HepG2 (cell line): ENCODE measurements at regions not wholly inside any gene's neighbourhood (a gene's known extent, or its start where the extent isn't known, plus 50 kb on each side); places are given as distances from the start of the nearest gene placed in this dataset.

ENCODE experiments used
- ATAC-seq: fragments of 200-7000 bp; cut with Tn5 transposase; 3 replicates; pipeline ENCODE4 v1.9.1; 2020; ENCODE audit warnings: mild to moderate bottlenecking, moderate library complexity
- BruUV-seq: library from RNA; stranded (reverse); fragments of 400-500 nt; replicated peaks from 2 replicates; lab custom pipeline; 2021; lab: Mats Ljungman, UMichigan
- CTCF ChIA-PET: fragments of 300-600 bp; formaldehyde crosslinking; extraction: SDS; loops from one replicate; lab custom pipeline; 2021; ENCODE audit warnings: low total read pairs, inconsistent platforms, low intra/inter-chr PET ratio; lab: Yijun Ruan, JAX
- POLR2A ChIA-PET: fragments of 350-600 bp; sonication (Branson Sonifier 250); formaldehyde crosslinking; loops from one replicate; lab custom pipeline; 2020; ENCODE audit warnings: antibody characterized with exemption, inconsistent platforms; lab: Yijun Ruan, JAX
- DNase-seq: peaks from one replicate; pipeline ENCODE4 v3.0.0-alpha.2; 2015; ENCODE audit warnings: low spot score
- FAIRE-seq: peaks from 3 replicates; lab custom pipeline; 2011; peaks lifted over from hg19 to GRCh38; lab: Jason Lieb, UNC
- H2AFZ ChIP-seq: one replicate; pipeline ENCODE4 v1.6.1; 2011; ENCODE audit warnings: low read length, inconsistent platforms
- H3K27ac ChIP-seq: fragments of 300-600 bp; 3 replicates; pipeline ENCODE4 v1.8.0; 2011; ENCODE audit warnings: mixed run types, mild to moderate bottlenecking, mixed read lengths, low read length, inconsistent platforms; ENCODE audit not compliant: insufficient read depth; ENCODE audit errors: extremely low read length
- H3K27me3 ChIP-seq, 2 experiments: fragments of 200-600 bp in 1 of 2; 2 replicates in 1 of 2; 3 replicates in 1 of 2; pipeline versions ENCODE4 v1.6.0 to v1.8.0; 2011; ENCODE audit warnings: low read length in 2 of 2, mild to moderate bottlenecking in 2 of 2, moderate library complexity in 2 of 2, inconsistent platforms in 1 of 2; ENCODE audit not compliant: insufficient read depth in 2 of 2, control insufficient read depth in 1 of 2
- H3K36me3 ChIP-seq, 2 experiments: fragments of 200-600 bp in 1 of 2; replicated peaks in 1 of 2; 2 replicates in 1 of 2; 3 replicates in 1 of 2; pipeline versions ENCODE4 v1.5.1 to v1.8.0; 2011; ENCODE audit warnings: low read length in 2 of 2, inconsistent platforms in 1 of 2; ENCODE audit not compliant: insufficient read depth in 2 of 2, control insufficient read depth in 1 of 2
- H3K4me1 ChIP-seq: 2 replicates; pipeline ENCODE4 v1.5.1; 2012; ENCODE audit warnings: low read length, inconsistent platforms; ENCODE audit not compliant: insufficient read depth
- H3K4me2 ChIP-seq: 2 replicates; pipeline ENCODE4 v1.6.0; 2011; ENCODE audit warnings: low read depth, low read length, inconsistent platforms
- H3K4me3 ChIP-seq, 3 experiments: fragments of 200-600 bp in 1 of 3; sonication (generic), shearing (Covaris generic) in 1 of 3; replicated peaks in 1 of 3; 2 replicates each; pipeline ENCODE4 v1.5.1; 2011 to 2016; ENCODE audit warnings: low read length in 3 of 3, inconsistent platforms in 2 of 3, low read depth in 2 of 3, mild to moderate bottlenecking in 2 of 3, control low read depth in 1 of 3, mixed read lengths in 1 of 3; ENCODE audit not compliant: insufficient read depth in 1 of 3
- H3K79me2 ChIP-seq: one replicate; pipeline ENCODE4 v1.6.1; 2011; ENCODE audit warnings: low read length, inconsistent platforms; ENCODE audit not compliant: insufficient read depth
- H3K9ac ChIP-seq: 2 replicates; pipeline ENCODE4 v1.6.0; 2011; ENCODE audit warnings: mild to moderate bottlenecking, low read depth, low read length, inconsistent platforms; ENCODE audit not compliant: insufficient read depth
- H3K9me3 ChIP-seq: 2 replicates; pipeline ENCODE4 v1.5.1; 2012; ENCODE audit warnings: mild to moderate bottlenecking, low read length
- H4K20me1 ChIP-seq: 2 replicates; pipeline ENCODE4 v1.6.0; 2011; ENCODE audit warnings: inconsistent platforms, mild to moderate bottlenecking, low read length, moderate library complexity; ENCODE audit not compliant: insufficient read depth
- AKNA ChIP-seq: sonication (generic); formaldehyde crosslinking; IDR thresholded peaks from 2 replicates; pipeline ENCODE4 v1.4.0; 2020; ENCODE audit warnings: missing genetic modification reagents, borderline replicate concordance
- STAG1 ChIP-seq: sonication (generic); formaldehyde crosslinking; IDR thresholded peaks from 2 replicates; pipeline ENCODE4 v1.4.0; 2020; ENCODE audit warnings: missing genetic modification reagents
- ZNF619 ChIP-seq: sonication (generic); formaldehyde crosslinking; IDR thresholded peaks from 2 replicates; pipeline ENCODE4 v1.4.0; 2020; ENCODE audit warnings: mild to moderate bottlenecking, missing genetic modification reagents
- ZNF768 ChIP-seq: sonication (generic); formaldehyde crosslinking; IDR thresholded peaks from 2 replicates; pipeline ENCODE4 v1.4.0; 2020; ENCODE audit warnings: missing genetic modification reagents
- WGBS: methylation state at CpG from one replicate; pipeline ENCODE4 v1.1.6; 2017; ENCODE audit warnings: low lambda C conversion rate; 5-methylcytosine and 5-hydroxymethylcytosine counted together
- in situ Hi-C: cut with HindIII; loops from 2 replicates; pipeline ENCODE4 v1.10.0; 2017; ENCODE audit warnings: low pct_unique_long_range_greater_than_20kb; ENCODE audit not compliant: extremely low pct_ligation_motif_present
- intact Hi-C: fragments of 100-400 bp; cut with micrococcal nuclease; formaldehyde crosslinking; loops from one replicate; pipeline ENCODE4 v1.10.0; 2022; ENCODE audit not compliant: unreplicated experiment
- TF ChIP-seq, protein P1 (sequence below): sonication (generic); formaldehyde crosslinking; IDR thresholded peaks from 2 replicates; pipeline ENCODE4 v1.5.1; 2020; ENCODE audit warnings: mild to moderate bottlenecking, missing genetic modification reagents, borderline replicate concordance
- TF ChIP-seq, protein P2 (sequence below): sonication (generic); formaldehyde crosslinking; IDR thresholded peaks from 2 replicates; pipeline ENCODE4 v1.9.0; 2021; ENCODE audit warnings: missing genetic modification reagents, mild to moderate bottlenecking, borderline replicate concordance
- TF ChIP-seq, protein P3 (sequence below): sonication (generic); formaldehyde crosslinking; IDR thresholded peaks from 2 replicates; pipeline ENCODE4 v1.9.0; 2021; ENCODE audit warnings: missing genetic modification reagents, mild to moderate bottlenecking, borderline replicate concordance
- TF ChIP-seq, protein P4 (sequence below): sonication (generic); formaldehyde crosslinking; IDR thresholded peaks from 2 replicates; pipeline ENCODE4 v1.4.0; 2020; ENCODE audit warnings: missing genetic modification reagents, borderline replicate concordance

GRCh38 chr14:53411125-53411524, 258.0 kb upstream of the DDHD1 start:
- no peak overlapping the region for H2AFZ ChIP-seq
- ATAC-seq: no peak
- H3K27me3 ChIP-seq: no peaks in the 10 kb centered on the region
- H3K4me1 ChIP-seq: no peaks in the 10 kb centered on the region
- H3K9ac ChIP-seq: no peak overlapping the region
- H3K4me3 ChIP-seq: no peak overlapping the region
- no peak for DNase-seq
- H3K27ac ChIP-seq: no peak overlapping the region
- no peaks in the 10 kb centered on the region for H4K20me1 ChIP-seq
- no peaks in the 10 kb centered on the region for H3K9me3 ChIP-seq
- CTCF ChIA-PET: no interaction called here
- H3K79me2 ChIP-seq: no peaks in the 10 kb centered on the region
- in situ Hi-C loops (loop anchor here (10.0 kb wide), 1 partner anchor 934 kb away; no protein-coding TSS in a partner anchor), intact Hi-C loops (loop anchor here (5.0 kb wide), 1 partner anchor 936 kb away; no protein-coding TSS in a partner anchor)
- H3K36me3 ChIP-seq: no peaks in the 10 kb centered on the region
- POLR2A ChIA-PET: no interaction called here
- H3K4me2 ChIP-seq: no peak overlapping the region
- FAIRE-seq: no peak
- BruUV-seq: no TSS peak
- WGBS: 61% methylated on average over 4 of the region's 4 CpGs
- TF ChIP-seq ZNF768 (CRISPR knock-in tag) (no peak), STAG1 (CRISPR knock-in tag) (no peak), AKNA (CRISPR knock-in tag) (no peak), ZNF619 (CRISPR knock-in tag) (no peak)
- TF ChIP-seq, protein P1, sequence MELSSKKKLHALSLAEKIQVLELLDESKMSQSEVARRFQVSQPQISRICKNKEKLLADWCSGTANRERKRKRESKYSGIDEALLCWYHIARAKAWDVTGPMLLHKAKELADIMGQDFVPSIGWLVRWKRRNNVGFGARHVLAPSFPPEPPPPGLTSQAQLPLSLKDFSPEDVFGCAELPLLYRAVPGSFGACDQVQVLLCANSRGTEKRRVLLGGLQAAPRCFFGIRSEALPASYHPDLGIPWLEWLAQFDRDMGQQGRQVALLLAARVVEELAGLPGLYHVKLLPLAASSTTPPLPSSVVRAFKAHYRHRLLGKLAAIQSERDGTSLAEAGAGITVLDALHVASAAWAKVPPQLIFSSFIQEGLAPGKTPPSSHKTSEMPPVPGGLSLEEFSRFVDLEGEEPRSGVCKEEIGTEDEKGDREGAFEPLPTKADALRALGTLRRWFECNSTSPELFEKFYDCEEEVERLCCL (CRISPR knock-in tag): no peak
- TF ChIP-seq, protein P2, sequence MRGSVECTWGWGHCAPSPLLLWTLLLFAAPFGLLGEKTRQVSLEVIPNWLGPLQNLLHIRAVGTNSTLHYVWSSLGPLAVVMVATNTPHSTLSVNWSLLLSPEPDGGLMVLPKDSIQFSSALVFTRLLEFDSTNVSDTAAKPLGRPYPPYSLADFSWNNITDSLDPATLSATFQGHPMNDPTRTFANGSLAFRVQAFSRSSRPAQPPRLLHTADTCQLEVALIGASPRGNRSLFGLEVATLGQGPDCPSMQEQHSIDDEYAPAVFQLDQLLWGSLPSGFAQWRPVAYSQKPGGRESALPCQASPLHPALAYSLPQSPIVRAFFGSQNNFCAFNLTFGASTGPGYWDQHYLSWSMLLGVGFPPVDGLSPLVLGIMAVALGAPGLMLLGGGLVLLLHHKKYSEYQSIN (CRISPR knock-in tag): no peak
- TF ChIP-seq, protein P3, sequence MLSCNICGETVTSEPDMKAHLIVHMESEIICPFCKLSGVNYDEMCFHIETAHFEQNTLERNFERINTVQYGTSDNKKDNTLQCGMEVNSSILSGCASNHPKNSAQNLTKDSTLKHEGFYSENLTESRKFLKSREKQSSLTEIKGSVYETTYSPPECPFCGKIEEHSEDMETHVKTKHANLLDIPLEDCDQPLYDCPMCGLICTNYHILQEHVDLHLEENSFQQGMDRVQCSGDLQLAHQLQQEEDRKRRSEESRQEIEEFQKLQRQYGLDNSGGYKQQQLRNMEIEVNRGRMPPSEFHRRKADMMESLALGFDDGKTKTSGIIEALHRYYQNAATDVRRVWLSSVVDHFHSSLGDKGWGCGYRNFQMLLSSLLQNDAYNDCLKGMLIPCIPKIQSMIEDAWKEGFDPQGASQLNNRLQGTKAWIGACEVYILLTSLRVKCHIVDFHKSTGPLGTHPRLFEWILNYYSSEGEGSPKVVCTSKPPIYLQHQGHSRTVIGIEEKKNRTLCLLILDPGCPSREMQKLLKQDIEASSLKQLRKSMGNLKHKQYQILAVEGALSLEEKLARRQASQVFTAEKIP: no peak
- TF ChIP-seq, protein P4, sequence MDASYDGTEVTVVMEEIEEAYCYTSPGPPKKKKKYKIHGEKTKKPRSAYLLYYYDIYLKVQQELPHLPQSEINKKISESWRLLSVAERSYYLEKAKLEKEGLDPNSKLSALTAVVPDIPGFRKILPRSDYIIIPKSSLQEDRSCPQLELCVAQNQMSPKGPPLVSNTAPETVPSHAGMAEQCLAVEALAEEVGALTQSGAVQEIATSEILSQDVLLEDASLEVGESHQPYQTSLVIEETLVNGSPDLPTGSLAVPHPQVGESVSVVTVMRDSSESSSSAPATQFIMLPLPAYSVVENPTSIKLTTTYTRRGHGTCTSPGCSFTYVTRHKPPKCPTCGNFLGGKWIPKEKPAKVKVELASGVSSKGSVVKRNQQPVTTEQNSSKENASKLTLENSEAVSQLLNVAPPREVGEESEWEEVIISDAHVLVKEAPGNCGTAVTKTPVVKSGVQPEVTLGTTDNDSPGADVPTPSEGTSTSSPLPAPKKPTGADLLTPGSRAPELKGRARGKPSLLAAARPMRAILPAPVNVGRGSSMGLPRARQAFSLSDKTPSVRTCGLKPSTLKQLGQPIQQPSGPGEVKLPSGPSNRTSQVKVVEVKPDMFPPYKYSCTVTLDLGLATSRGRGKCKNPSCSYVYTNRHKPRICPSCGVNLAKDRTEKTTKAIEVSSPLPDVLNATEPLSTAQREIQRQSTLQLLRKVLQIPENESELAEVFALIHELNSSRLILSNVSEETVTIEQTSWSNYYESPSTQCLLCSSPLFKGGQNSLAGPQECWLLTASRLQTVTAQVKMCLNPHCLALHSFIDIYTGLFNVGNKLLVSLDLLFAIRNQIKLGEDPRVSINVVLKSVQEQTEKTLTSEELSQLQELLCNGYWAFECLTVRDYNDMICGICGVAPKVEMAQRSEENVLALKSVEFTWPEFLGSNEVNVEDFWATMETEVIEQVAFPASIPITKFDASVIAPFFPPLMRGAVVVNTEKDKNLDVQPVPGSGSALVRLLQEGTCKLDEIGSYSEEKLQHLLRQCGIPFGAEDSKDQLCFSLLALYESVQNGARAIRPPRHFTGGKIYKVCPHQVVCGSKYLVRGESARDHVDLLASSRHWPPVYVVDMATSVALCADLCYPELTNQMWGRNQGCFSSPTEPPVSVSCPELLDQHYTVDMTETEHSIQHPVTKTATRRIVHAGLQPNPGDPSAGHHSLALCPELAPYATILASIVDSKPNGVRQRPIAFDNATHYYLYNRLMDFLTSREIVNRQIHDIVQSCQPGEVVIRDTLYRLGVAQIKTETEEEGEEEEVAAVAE (CRISPR knock-in tag): no peak
